ENCODE measurements at regions not wholly inside any gene's neighbourhood (a gene's known extent, or its start where the extent isn't known, plus 50 kb on each side); places are given as distances from the start of the nearest gene placed in this dataset.

DNA sequence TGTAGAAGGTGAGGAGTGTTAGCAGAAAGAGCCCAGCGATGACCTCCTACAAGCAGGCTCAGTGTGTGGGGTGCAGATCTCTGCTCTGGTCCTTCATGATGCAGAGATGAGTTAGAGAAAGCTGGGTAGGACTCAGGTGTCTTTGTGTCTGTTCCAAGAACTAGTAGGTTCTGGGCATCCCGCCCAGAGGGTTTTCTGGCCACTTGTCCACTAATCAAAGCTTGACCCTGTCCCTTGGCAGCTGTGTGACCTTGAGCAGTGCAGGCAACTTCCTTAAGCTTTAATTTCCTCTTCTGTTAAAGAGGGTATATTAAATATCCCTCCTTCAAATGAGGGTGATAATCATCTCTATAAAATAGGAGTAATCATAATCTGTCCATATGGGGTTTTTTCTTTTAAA lies 54.7 kb upstream of the WNT4 start:
- Histone ChIP-seq H3K36me3 (replicated peaks in 1 of 2; ENCODE audit: control insufficient read depth in 1 of 2, insufficient read depth in 2 of 2, low read length in 2 of 2) (no peaks in the 10 kb centered on the region), H3K27me3 (ENCODE audit: control insufficient read depth in 2 of 2, insufficient read depth in 2 of 2, low read length in 2 of 2) (no peaks in the 10 kb centered on the region), H3K4me3 (replicated peaks in 1 of 3; ENCODE audit: low read depth in 2 of 3, low read length in 3 of 3) (no peak overlapping the region), H3K79me2 (ENCODE audit: insufficient read depth, low read length) (no peaks in the 10 kb centered on the region), H4K20me1 (ENCODE audit: insufficient read depth, low read length) (no peaks in the 10 kb centered on the region), H3K9ac (ENCODE audit: insufficient read depth, low read length, poor library complexity, severe bottlenecking) (no peak overlapping the region), H3K27ac (ENCODE audit: low read depth in 1 of 2, low read length in 2 of 2) (no peak overlapping the region), H3K9me3 (replicated peaks in 1 of 2; ENCODE audit: control insufficient read depth in 1 of 2, insufficient read depth in 1 of 2, low read length in 2 of 2) (no peaks in the 10 kb centered on the region), H3K4me1 (ENCODE audit: control insufficient read depth in 1 of 2, insufficient read depth in 2 of 2, low read length in 2 of 2) (no peaks in the 10 kb centered on the region), H2AFZ (ENCODE audit: insufficient read depth, low read depth, low read length, poor library complexity, severe bottlenecking) (no peak overlapping the region), H3K4me2 (replicated peaks; ENCODE audit: extremely low read depth, low read length, poor library complexity, severe bottlenecking) (no peak overlapping the region)
- Mint-ChIP-seq H3K27ac (peak overlapping the region in 1 of 7 donors; percentile 10), H3K9me3 (peaks cover 0 to 2% (median 0%) of the 10 kb centered on the region in 7 donors), H3K4me3 (no peak overlapping the region), H3K27me3 (ENCODE audit: low read depth in 3 of 3) (peaks cover 11 to 25% (median 21%) of the 10 kb centered on the region in 3 donors), H3K4me1 (no peaks in the 10 kb centered on the region), H3K36me3 (no peaks in the 10 kb centered on the region)
- intact Hi-C loops (cut with micrococcal nuclease), result no loop called here
- WGBS (ENCODE audit: insufficient coverage), result 90% methylated on average over 2 of the region's 2 CpGs
- DNase-seq, result no peak
- TF ChIP-seq, protein P1, sequence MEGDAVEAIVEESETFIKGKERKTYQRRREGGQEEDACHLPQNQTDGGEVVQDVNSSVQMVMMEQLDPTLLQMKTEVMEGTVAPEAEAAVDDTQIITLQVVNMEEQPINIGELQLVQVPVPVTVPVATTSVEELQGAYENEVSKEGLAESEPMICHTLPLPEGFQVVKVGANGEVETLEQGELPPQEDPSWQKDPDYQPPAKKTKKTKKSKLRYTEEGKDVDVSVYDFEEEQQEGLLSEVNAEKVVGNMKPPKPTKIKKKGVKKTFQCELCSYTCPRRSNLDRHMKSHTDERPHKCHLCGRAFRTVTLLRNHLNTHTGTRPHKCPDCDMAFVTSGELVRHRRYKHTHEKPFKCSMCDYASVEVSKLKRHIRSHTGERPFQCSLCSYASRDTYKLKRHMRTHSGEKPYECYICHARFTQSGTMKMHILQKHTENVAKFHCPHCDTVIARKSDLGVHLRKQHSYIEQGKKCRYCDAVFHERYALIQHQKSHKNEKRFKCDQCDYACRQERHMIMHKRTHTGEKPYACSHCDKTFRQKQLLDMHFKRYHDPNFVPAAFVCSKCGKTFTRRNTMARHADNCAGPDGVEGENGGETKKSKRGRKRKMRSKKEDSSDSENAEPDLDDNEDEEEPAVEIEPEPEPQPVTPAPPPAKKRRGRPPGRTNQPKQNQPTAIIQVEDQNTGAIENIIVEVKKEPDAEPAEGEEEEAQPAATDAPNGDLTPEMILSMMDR (IDR thresholded peaks at IDR 0.05), result no peak

DNA sequence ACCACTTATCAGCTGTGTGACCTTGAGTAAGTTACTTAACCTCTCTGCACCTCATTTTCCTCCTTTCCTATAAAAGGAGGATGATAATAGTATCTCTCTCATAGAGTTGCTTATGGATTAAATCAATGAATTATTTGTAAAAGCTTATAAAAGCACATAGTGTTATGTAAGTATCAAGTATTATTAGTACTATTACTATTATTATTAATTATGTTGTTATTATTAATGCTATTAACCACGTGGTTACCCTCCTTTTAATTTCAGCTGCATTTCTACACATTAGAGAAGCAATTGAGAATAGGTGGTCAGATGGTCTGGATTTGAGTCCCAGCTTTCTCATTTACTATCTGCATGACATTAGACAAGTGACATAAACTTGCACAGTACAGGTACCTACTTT lies 58.1 kb upstream of the WNT4 start:
- no peak overlapping the region for H3K4me3 Mint-ChIP-seq
- H4K20me1 ChIP-seq (ENCODE audit: insufficient read depth, low read length), result no peaks in the 10 kb centered on the region
- TF ChIP-seq, protein P1 (IDR thresholded peaks at IDR 0.05), result no peak
- H3K36me3 ChIP-seq (replicated peaks in 1 of 2; ENCODE audit: control insufficient read depth in 1 of 2, insufficient read depth in 2 of 2, low read length in 2 of 2), result no peaks in the 10 kb centered on the region
- no peak overlapping the region for H2AFZ ChIP-seq (ENCODE audit: insufficient read depth, low read depth, low read length, poor library complexity, severe bottlenecking)
- no peaks in the 10 kb centered on the region for H3K27me3 ChIP-seq (ENCODE audit: control insufficient read depth in 2 of 2, insufficient read depth in 2 of 2, low read length in 2 of 2)
- no peak for DNase-seq
- H3K27me3 Mint-ChIP-seq (ENCODE audit: low read depth in 3 of 3), result peaks cover 16 to 26% (median 17%) of the 10 kb centered on the region in 3 donors
- intact Hi-C loops (cut with micrococcal nuclease), result no loop called here
- WGBS (ENCODE audit: insufficient coverage), result no CpG with 5 or more reads among the region's 1 CpG
- H3K79me2 ChIP-seq (ENCODE audit: insufficient read depth, low read length), result no peaks in the 10 kb centered on the region
- H3K4me1 ChIP-seq (ENCODE audit: control insufficient read depth in 1 of 2, insufficient read depth in 2 of 2, low read length in 2 of 2), result no peaks in the 10 kb centered on the region
- H3K9ac ChIP-seq (ENCODE audit: insufficient read depth, low read length, poor library complexity, severe bottlenecking), result no peak overlapping the region
- no peaks in the 10 kb centered on the region for H3K36me3 Mint-ChIP-seq
- H3K9me3 ChIP-seq (replicated peaks in 1 of 2; ENCODE audit: control insufficient read depth in 1 of 2, insufficient read depth in 1 of 2, low read length in 2 of 2), result no peaks in the 10 kb centered on the region
- no peak overlapping the region for H3K27ac Mint-ChIP-seq
- no peak overlapping the region for H3K4me2 ChIP-seq (replicated peaks; ENCODE audit: extremely low read depth, low read length, poor library complexity, severe bottlenecking)
- H3K4me3 ChIP-seq (replicated peaks in 1 of 3; ENCODE audit: low read depth in 2 of 3, low read length in 3 of 3), result no peak overlapping the region
- H3K27ac ChIP-seq (ENCODE audit: low read depth in 1 of 2, low read length in 2 of 2), result no peak overlapping the region
- no peaks in the 10 kb centered on the region for H3K4me1 Mint-ChIP-seq
- peaks cover 0 to 2% (median 0%) of the 10 kb centered on the region in 7 donors for H3K9me3 Mint-ChIP-seq

All from CD14-positive monocyte (primary cell).